IPS-18a (cell line): ENCODE measurements at regions not wholly inside any gene's neighbourhood (a gene's known extent, or its start where the extent isn't known, plus 50 kb on each side); places are given as distances from the start of the nearest gene placed in this dataset.
"Not testable (repeated sequence)": the region's sequence is repeated elsewhere in the genome, so short reads cannot be mapped to it uniquely, and the experiment has no call there.

ENCODE experiments used
- H3K27ac ChIP-seq: one replicate; pipeline ENCODE4 v1.5.1; 2013; ENCODE audit warnings: low read length
- H3K27me3 ChIP-seq: one replicate; pipeline ENCODE4 v1.6.1; 2013; ENCODE audit warnings: mild to moderate bottlenecking, low read length; ENCODE audit not compliant: control insufficient read depth, insufficient read depth
- H3K36me3 ChIP-seq: one replicate; pipeline ENCODE4 v1.6.1; 2013; ENCODE audit warnings: low read depth, low read length; ENCODE audit not compliant: control insufficient read depth
- H3K4me1 ChIP-seq: one replicate; pipeline ENCODE4 v1.6.1; 2013; ENCODE audit warnings: low read depth, low read length; ENCODE audit not compliant: control insufficient read depth
- H3K4me3 ChIP-seq: one replicate; pipeline ENCODE4 v1.5.1; 2013; ENCODE audit warnings: low read length
- H3K9ac ChIP-seq: one replicate; pipeline ENCODE4 v1.6.1; 2013; ENCODE audit warnings: mild to moderate bottlenecking, low read length, moderate library complexity
- H3K9me3 ChIP-seq: one replicate; pipeline ENCODE4 v1.6.1; 2013; ENCODE audit warnings: low read depth, low read length; ENCODE audit not compliant: control insufficient read depth

DNA sequence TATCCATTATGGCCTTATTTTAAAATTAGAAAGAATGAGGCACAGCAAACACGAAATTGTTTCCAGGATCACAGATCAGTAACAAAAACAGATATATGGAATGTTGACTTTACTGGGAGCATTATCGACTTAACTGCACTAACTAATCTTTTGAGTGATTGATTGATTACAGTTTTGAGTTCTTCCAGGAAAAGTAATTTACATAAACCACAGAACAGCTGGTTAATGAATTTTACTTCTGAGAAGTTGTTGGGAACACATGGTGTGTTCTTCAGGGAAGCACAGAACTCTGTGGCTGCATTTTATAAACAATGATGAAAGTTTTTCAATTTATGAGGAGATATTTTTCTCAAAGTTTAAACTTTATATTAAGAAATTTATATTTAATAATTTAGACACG is 802.4 kb upstream of the ACO1 start:
- no peaks in the 10 kb centered on the region for H3K36me3 ChIP-seq
- H3K9me3 ChIP-seq = no peaks in the 10 kb centered on the region
- H3K4me3 ChIP-seq = no peak overlapping the region
- no peaks in the 10 kb centered on the region for H3K27me3 ChIP-seq
- no peak overlapping the region for H3K27ac ChIP-seq
- no peaks in the 10 kb centered on the region for H3K4me1 ChIP-seq
- H3K9ac ChIP-seq = no peak overlapping the region

DNA sequence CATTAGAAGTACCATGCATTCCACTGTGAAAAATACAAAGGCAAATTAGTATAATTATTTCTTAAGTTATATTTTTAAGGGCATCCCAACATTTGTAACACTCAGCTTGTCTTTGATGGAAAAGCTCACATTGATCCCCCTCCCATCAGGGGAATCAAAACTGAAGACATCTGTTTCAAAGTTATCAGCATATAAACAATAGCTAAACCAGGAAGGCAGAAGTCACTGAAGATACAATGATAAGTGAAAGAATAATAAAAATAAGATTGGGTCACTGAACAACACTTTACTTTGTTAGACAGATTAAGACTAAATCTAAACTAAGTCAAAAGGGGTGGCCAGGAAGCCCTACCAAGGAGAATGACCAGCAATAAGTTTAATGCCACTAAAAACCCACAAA is 801.9 kb upstream of the ACO1 start:
- Histone ChIP-seq H3K27me3 (no peaks in the 10 kb centered on the region), H3K4me3 (no peak overlapping the region), H3K36me3 (no peaks in the 10 kb centered on the region), H3K9me3 (no peaks in the 10 kb centered on the region), H3K4me1 (no peaks in the 10 kb centered on the region), H3K9ac (no peak overlapping the region), H3K27ac (no peak overlapping the region)

DNA sequence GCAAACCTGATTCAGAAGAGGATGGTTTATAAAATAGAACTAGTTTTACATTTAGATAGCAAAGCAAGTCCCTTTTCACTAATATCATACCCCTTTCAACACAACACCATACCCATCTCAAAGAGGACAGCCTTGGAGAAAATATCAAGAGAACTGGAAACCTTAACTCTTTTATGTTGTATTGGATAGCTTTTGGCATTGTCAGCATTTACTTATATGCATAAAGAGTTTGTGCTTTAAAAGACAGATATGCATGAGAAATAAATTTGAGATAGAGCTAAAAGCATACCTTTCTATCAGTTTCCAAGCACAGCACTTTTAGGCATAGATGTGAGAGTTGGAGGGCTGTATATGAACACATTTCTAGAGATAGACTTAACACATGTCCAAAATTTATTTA is 799.3 kb upstream of the ACO1 start:
- Histone ChIP-seq H3K4me1 (no peaks in the 10 kb centered on the region), H3K27ac (no peak overlapping the region), H3K4me3 (no peak overlapping the region), H3K9ac (no peak overlapping the region), H3K9me3 (no peaks in the 10 kb centered on the region), H3K36me3 (no peaks in the 10 kb centered on the region), H3K27me3 (no peaks in the 10 kb centered on the region)

DNA sequence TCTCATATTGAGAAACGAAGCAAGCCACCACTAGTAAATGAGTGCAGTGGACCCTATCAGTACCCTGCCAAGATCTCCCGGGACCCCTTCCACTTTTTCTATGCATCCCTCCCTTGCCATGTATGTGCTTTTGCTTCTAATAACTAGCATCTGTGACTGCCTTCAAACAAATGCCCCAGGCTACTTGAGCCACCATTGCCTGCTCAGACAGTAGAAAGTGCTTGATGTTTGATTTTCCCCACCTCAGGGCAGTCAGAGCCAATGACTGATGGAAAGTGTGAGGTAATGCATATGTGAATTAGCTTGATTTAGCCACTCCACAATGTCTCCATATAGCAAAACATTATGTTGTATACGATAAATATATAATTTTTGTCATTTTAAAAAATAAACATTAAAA is 797.3 kb upstream of the ACO1 start:
- Histone ChIP-seq H3K27me3 (no peaks in the 10 kb centered on the region), H3K27ac (no peak overlapping the region), H3K36me3 (no peaks in the 10 kb centered on the region), H3K9ac (no peak overlapping the region), H3K9me3 (no peaks in the 10 kb centered on the region), H3K4me1 (no peaks in the 10 kb centered on the region), H3K4me3 (no peak overlapping the region)

DNA sequence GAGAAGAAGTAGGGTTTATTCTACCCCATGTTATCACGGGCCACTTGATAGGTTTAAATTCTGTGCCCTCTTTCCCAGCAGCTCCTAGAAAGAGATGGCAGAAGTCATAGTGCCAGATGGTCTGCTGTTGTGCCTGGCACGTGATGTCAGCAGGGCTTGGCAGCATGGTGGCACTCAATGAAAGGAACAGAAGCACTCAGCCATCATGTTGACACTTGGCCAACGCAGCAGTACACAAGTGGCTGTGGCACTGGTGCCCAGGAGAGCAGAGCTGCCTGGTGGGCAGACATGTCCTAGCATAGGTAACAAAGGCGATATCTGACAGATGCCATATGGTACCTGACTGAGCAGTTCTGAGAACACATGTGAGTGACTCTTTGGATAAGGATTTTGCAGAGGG is 796.4 kb upstream of the ACO1 start:
- Histone ChIP-seq H3K4me3 (no peak overlapping the region), H3K4me1 (no peaks in the 10 kb centered on the region), H3K9ac (no peak overlapping the region), H3K27ac (no peak overlapping the region), H3K36me3 (no peaks in the 10 kb centered on the region), H3K27me3 (no peaks in the 10 kb centered on the region), H3K9me3 (no peaks in the 10 kb centered on the region)

DNA sequence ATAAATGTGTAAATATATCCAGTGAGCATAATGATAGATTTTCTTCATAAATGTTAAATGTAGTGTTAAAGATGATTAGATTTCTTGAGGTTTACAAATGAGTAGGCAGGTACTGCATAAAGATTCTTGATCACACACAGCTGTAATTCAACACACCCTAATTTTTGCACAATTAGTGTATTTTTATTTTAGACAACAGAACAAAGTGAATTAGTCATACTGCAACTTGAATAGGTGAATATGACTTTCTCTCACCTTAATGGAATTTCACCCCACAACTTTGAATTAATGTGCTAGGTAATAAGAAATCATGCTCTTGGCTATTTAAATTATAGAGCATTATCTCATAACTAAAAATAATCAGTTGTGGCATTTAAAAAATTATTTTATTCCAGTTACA is 795.7 kb upstream of the ACO1 start:
- Histone ChIP-seq H3K27ac (no peak overlapping the region), H3K4me3 (no peak overlapping the region), H3K36me3 (no peaks in the 10 kb centered on the region), H3K9ac (no peak overlapping the region), H3K9me3 (no peaks in the 10 kb centered on the region), H3K4me1 (no peaks in the 10 kb centered on the region), H3K27me3 (no peaks in the 10 kb centered on the region)

DNA sequence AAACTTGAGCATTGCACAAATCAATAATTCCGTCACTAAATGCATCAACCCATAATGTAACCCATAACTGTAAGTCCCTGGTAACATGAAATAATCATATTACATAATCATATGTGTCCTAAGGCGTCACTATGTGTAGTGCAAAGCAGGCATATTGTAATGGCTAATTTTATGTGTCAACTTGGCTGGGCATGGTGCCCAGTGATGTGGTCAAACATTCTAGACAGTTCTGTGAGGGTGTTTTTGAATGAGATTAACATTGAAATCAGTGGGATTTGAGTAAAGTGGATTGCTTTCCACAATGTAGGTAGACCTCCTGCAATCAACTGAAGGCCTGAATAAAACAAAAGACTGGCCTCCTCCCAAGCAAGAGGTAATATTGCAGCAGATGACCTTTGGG is 794.4 kb upstream of the ACO1 start:
- Histone ChIP-seq H3K9ac (no peak overlapping the region), H3K9me3 (no peaks in the 10 kb centered on the region), H3K27ac (no peak overlapping the region), H3K4me3 (no peak overlapping the region), H3K4me1 (no peaks in the 10 kb centered on the region), H3K36me3 (no peaks in the 10 kb centered on the region), H3K27me3 (no peaks in the 10 kb centered on the region)

DNA sequence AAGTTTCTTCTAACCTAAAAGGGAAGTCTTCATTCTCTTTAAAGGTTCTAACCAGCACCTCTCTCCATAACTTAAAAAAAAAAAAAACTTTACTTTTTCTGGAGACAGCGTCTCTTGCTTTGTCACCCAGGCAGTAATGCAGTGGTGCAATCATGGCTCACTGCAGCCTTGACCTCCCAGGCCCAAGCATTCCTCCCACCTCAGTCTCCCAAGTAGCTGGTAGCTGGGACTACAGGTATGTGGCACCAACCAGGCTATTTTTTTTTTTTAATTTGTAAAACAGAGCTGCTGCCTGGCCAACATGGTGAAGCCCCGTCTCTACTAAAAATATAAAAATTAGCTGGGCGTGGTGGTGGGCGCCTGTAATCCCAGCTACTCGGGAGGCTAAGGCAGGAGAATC is 787.4 kb upstream of the ACO1 start:
- not testable (repeated sequence) for H3K4me3 ChIP-seq, H3K36me3 ChIP-seq, H3K9ac ChIP-seq, H3K27me3 ChIP-seq, H3K9me3 ChIP-seq, H3K4me1 ChIP-seq, H3K27ac ChIP-seq

DNA sequence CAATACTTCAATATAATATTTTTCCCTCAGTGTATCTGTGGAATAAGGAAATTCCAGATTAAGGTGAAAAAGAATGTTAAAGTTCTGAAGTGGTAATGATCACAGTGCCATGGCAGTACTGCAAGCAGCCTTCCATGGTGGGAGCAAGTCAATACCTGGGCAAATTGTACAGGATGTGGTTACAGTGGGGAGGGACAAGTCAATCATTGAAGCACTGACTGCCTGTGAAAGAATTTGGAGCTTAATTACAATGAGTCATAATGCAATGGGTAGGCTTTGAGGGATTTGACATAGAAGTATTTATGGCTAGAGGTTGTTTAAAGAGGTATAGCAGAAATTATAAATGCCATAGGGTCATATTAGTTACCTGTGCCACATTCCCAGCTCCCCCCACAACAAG is 786.5 kb upstream of the ACO1 start:
- H3K27ac ChIP-seq = no peak overlapping the region
- no peaks in the 10 kb centered on the region for H3K4me1 ChIP-seq
- no peaks in the 10 kb centered on the region for H3K9me3 ChIP-seq
- H3K27me3 ChIP-seq = no peaks in the 10 kb centered on the region
- H3K36me3 ChIP-seq = no peaks in the 10 kb centered on the region
- no peak overlapping the region for H3K4me3 ChIP-seq
- H3K9ac ChIP-seq = no peak overlapping the region

DNA sequence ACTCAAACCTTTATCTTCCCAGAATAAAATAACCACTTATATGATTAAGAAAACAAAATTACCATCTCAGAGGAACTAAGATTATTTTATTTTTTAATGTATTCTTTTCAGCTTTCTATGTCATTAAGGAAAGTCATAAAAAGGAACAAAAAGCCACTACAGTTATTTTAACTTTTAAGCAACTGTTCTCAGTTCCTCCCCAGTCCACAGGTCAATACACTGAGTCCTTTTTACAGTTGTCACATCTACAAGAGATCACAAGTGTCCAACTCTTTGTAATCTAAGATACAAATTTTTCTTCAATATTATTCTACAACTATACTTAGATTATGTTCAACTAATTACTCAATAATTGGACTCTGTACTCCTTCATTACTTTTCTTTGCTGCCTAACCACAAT is 782.8 kb upstream of the ACO1 start:
- Histone ChIP-seq H3K4me1 (no peaks in the 10 kb centered on the region), H3K27ac (no peak overlapping the region)

DNA sequence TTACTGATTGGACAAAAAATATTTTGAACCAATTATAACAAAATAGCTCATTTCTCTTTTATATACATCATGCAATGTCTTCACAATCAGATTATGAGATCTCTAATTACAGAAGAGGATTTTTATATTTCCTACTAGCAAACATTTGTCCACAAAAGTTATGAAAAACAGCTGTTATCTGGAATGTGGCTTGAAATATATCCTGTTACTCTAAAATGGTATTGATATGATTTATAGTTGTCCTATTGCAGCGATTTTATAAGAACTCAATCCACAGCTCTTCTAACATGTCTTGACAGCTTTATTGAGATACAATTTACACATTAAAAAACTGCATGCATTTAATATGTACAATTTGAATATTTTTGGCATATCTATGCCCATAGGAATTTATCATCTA is 779.9 kb upstream of the ACO1 start:
- H3K9me3 ChIP-seq = no peaks in the 10 kb centered on the region
- no peaks in the 10 kb centered on the region for H3K36me3 ChIP-seq
- no peaks in the 10 kb centered on the region for H3K27me3 ChIP-seq
- H3K27ac ChIP-seq = no peak overlapping the region
- no peaks in the 10 kb centered on the region for H3K4me1 ChIP-seq
- H3K9ac ChIP-seq = no peak overlapping the region
- H3K4me3 ChIP-seq = no peak overlapping the region

More for the DNA sequence above, 782.8 kb upstream of the ACO1 start:
- Histone ChIP-seq H3K27me3 (no peaks in the 10 kb centered on the region), H3K4me3 (no peak overlapping the region), H3K9me3 (no peaks in the 10 kb centered on the region), H3K9ac (no peak overlapping the region), H3K36me3 (no peaks in the 10 kb centered on the region)

DNA sequence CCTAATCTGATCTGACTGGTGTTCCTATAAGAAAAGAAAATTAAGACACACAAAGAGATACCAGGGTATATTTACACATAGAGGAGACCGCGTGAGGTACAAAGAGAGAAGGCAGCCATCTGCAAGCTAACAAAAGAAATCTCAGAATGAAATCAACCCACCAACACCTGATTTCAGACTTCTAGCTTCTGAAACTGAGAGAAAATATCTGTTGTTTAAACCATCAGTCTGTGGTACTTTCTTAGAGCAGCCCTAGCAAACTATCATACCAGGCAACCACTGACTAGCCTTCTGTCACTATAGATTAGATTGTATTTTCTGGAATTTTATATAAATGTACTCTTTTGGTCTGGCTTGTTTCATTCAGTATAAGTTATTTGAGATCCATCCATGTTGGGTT is 779.3 kb upstream of the ACO1 start:
- Histone ChIP-seq H3K27me3 (no peaks in the 10 kb centered on the region), H3K36me3 (no peaks in the 10 kb centered on the region), H3K27ac (no peak overlapping the region), H3K4me3 (no peak overlapping the region), H3K9ac (no peak overlapping the region), H3K4me1 (no peaks in the 10 kb centered on the region), H3K9me3 (no peaks in the 10 kb centered on the region)

DNA sequence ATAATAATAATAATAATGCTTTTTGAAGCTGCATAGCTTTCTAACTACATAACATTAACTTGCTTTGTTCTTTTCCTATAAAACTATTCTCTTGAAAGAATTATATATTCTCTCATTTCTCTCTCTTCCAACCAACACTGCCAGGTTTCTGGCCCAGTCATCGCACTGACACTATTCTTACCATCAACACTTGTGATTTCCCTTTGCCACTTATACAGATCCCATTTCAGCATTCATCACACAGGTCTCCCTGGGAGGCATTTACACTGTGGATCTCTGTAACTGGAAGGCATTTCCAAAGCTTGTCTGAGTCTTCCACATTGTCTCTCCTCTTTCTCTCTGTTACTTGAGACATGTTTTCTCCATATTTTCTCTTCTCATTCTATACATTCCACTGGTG is 777.8 kb upstream of the ACO1 start:
- no peaks in the 10 kb centered on the region for H3K9me3 ChIP-seq
- no peaks in the 10 kb centered on the region for H3K4me1 ChIP-seq
- H3K9ac ChIP-seq = no peak overlapping the region

More for the DNA sequence above, 777.8 kb upstream of the ACO1 start:
- Histone ChIP-seq H3K36me3 (no peaks in the 10 kb centered on the region), H3K27ac (no peak overlapping the region), H3K27me3 (no peaks in the 10 kb centered on the region), H3K4me3 (no peak overlapping the region)
